H9 (cell line): ENCODE measurements at regions not wholly inside any gene's neighbourhood (a gene's known extent, or its start where the extent isn't known, plus 50 kb on each side); places are given as distances from the start of the nearest gene placed in this dataset.

Experiments used
- DNase-seq: peaks from one replicate; pipeline ENCODE4 v3.0.0-alpha.2; 2017
- H2AFZ ChIP-seq: one replicate; pipeline ENCODE4 v1.6.1; 2013; ENCODE audit warnings: mild to moderate bottlenecking, low read length, control low read depth, moderate library complexity
- H2AK5ac ChIP-seq: 2 replicates; pipeline ENCODE4 v1.6.1; 2013; ENCODE audit warnings: low read length, control low read depth, mixed read lengths; ENCODE audit not compliant: insufficient read length
- H2BK120ac ChIP-seq: one replicate; pipeline ENCODE4 v1.6.1; 2013; ENCODE audit warnings: low read depth, mild to moderate bottlenecking, low read length, control low read depth, inconsistent platforms; ENCODE audit not compliant: poor library complexity, severe bottlenecking
- H2BK12ac ChIP-seq: 2 replicates; pipeline ENCODE4 v1.6.1; 2013; ENCODE audit warnings: low read length, control low read depth, mixed read lengths, low read depth; ENCODE audit not compliant: insufficient read length
- H2BK15ac ChIP-seq: 2 replicates; pipeline ENCODE4 v1.6.1; 2013; ENCODE audit warnings: low read depth, low read length, control low read depth
- H2BK20ac ChIP-seq: one replicate; pipeline ENCODE4 v1.6.1; 2013; ENCODE audit warnings: low read depth, mild to moderate bottlenecking, low read length, control low read depth, inconsistent platforms; ENCODE audit not compliant: poor library complexity, severe bottlenecking
- H2BK5ac ChIP-seq: 2 replicates; pipeline ENCODE4 v1.6.1; 2013; ENCODE audit warnings: low read length, control low read depth, mixed read lengths; ENCODE audit not compliant: insufficient read length
- H3K14ac ChIP-seq: 2 replicates; pipeline ENCODE4 v1.6.1; 2013; ENCODE audit warnings: low read length, control low read depth; ENCODE audit not compliant: insufficient read depth
- H3K18ac ChIP-seq: 2 replicates; pipeline ENCODE4 v1.6.1; 2013; ENCODE audit warnings: low read depth, mild to moderate bottlenecking, mixed read lengths, low read length, control low read depth; ENCODE audit not compliant: insufficient read length
- H3K23ac ChIP-seq: 2 replicates; pipeline ENCODE4 v1.6.1; 2013; ENCODE audit warnings: low read length, control low read depth, mixed read lengths, low read depth; ENCODE audit not compliant: insufficient read length
- H3K23me2 ChIP-seq: 2 replicates; pipeline ENCODE4 v1.6.1; 2013; ENCODE audit warnings: low read depth, mild to moderate bottlenecking, mixed read lengths, low read length, control low read depth; ENCODE audit not compliant: insufficient read length, poor library complexity, severe bottlenecking
- H3K27ac ChIP-seq: 2 replicates; pipeline ENCODE4 v1.5.1; 2013; ENCODE audit warnings: low read length, control low read depth, mixed read lengths, low read depth; ENCODE audit not compliant: insufficient read length
- H3K27me3 ChIP-seq: 2 replicates; pipeline ENCODE4 v1.6.1; 2013; ENCODE audit warnings: low read length, control low read depth, inconsistent platforms; ENCODE audit not compliant: insufficient read depth
- H3K4ac ChIP-seq: 2 replicates; pipeline ENCODE4 v1.6.1; 2013; ENCODE audit warnings: low read depth, mild to moderate bottlenecking, control low read depth, inconsistent platforms, low read length, moderate library complexity
- H3K4me1 ChIP-seq: 2 replicates; pipeline ENCODE4 v1.6.1; 2013; ENCODE audit warnings: low read length, control low read depth, inconsistent platforms; ENCODE audit not compliant: insufficient read depth
- H3K4me2 ChIP-seq: 2 replicates; pipeline ENCODE4 v1.6.1; 2013; ENCODE audit warnings: low read length, control low read depth, mixed read lengths; ENCODE audit not compliant: insufficient read length, insufficient read depth
- H3K56ac ChIP-seq: 2 replicates; pipeline ENCODE4 v1.6.1; 2013; ENCODE audit warnings: low read depth, mild to moderate bottlenecking, mixed read lengths, low read length, control low read depth; ENCODE audit not compliant: insufficient read length
- H3K79me1 ChIP-seq: 2 replicates; pipeline ENCODE4 v1.6.1; 2013; ENCODE audit warnings: low read depth, mild to moderate bottlenecking, moderate library complexity, low read length, control low read depth, inconsistent platforms; ENCODE audit not compliant: insufficient read depth, poor library complexity, severe bottlenecking
- H3K79me2 ChIP-seq: 2 replicates; pipeline ENCODE4 v1.6.1; 2013; ENCODE audit warnings: low read length, control low read depth, inconsistent platforms; ENCODE audit not compliant: insufficient read depth
- H3K9ac ChIP-seq: 2 replicates; pipeline ENCODE4 v1.6.1; 2013; ENCODE audit warnings: low read length, control low read depth, mixed read lengths; ENCODE audit not compliant: insufficient read length; ENCODE audit errors: extremely low read depth
- H3K9me3 ChIP-seq: one replicate; pipeline ENCODE4 v1.6.1; 2013; ENCODE audit warnings: low read depth, low read length, inconsistent platforms; ENCODE audit not compliant: control insufficient read depth
- H3T11ph ChIP-seq: one replicate; pipeline ENCODE4 v1.6.1; 2013; ENCODE audit warnings: mild to moderate bottlenecking, low read length, control low read depth, inconsistent platforms
- H4K20me1 ChIP-seq: one replicate; pipeline ENCODE4 v1.6.1; 2013; ENCODE audit not compliant: control insufficient read depth, insufficient read length, insufficient read depth
- H4K5ac ChIP-seq: 2 replicates; pipeline ENCODE4 v1.6.1; 2013; ENCODE audit warnings: low read depth, mild to moderate bottlenecking, mixed read lengths, low read length, control low read depth; ENCODE audit not compliant: insufficient read length
- H4K8ac ChIP-seq: replicated peaks from 2 replicates; pipeline ENCODE4 v1.6.1; 2013; ENCODE audit warnings: low read length, control low read depth, mixed read lengths, low read depth; ENCODE audit not compliant: insufficient read length
- H4K91ac ChIP-seq: 2 replicates; pipeline ENCODE4 v1.6.1; 2013; ENCODE audit warnings: low read depth, mild to moderate bottlenecking, moderate library complexity, mixed read lengths, low read length, control low read depth; ENCODE audit not compliant: insufficient read length
- H3K27ac Mint-ChIP-seq, 3 experiments: 2 replicates in 2 of 3; 3 replicates in 1 of 3; pipeline ENCODE4 v1.8.0; 2020 to 2021; ENCODE audit warnings: mixed read lengths in 3 of 3, mild to moderate bottlenecking in 1 of 3, moderate library complexity in 1 of 3
- H3K27me3 Mint-ChIP-seq: 2 replicates; pipeline ENCODE4 v1.8.0; 2021; ENCODE audit warnings: low read depth, mild to moderate bottlenecking, moderate library complexity, mixed read lengths
- H3K36me3 Mint-ChIP-seq, 3 experiments: 2 replicates in 2 of 3; 3 replicates in 1 of 3; pipeline ENCODE4 v1.8.0; 2020 to 2021; ENCODE audit warnings: low read depth in 3 of 3, mixed read lengths in 3 of 3; ENCODE audit not compliant: insufficient read depth in 1 of 3
- H3K4me1 Mint-ChIP-seq, 2 experiments: 2 replicates each; pipeline ENCODE4 v1.8.0; 2020; ENCODE audit warnings: mixed read lengths in 2 of 2
- H3K4me3 Mint-ChIP-seq, 2 experiments: 2 replicates in 1 of 2; 3 replicates in 1 of 2; pipeline ENCODE4 v1.8.0; 2020 to 2021; ENCODE audit warnings: mild to moderate bottlenecking in 2 of 2, mixed read lengths in 2 of 2, moderate library complexity in 1 of 2
- H3K9me3 Mint-ChIP-seq, 2 experiments: 2 replicates in 1 of 2; 3 replicates in 1 of 2; pipeline ENCODE4 v1.8.0; 2020; ENCODE audit warnings: mild to moderate bottlenecking in 2 of 2, mixed read lengths in 2 of 2, moderate library complexity in 1 of 2
- WGBS: extraction: QIAGEN DNeasy Blood & Tissue Kit; methylation state at CpG from one replicate; pipeline ENCODE4 v1.1.7; 2013; ENCODE audit warnings: missing lambda C conversion rate, low lambda C conversion rate, mixed read lengths; ENCODE audit not compliant: insufficient read length; ENCODE audit errors: extremely low coverage; 5-methylcytosine and 5-hydroxymethylcytosine counted together
- TF ChIP-seq, protein P1 (sequence below): fragments of 200-600 bp; sonication (generic); conservative IDR thresholded peaks from 3 replicates; pipeline ENCODE4 v1.8.0; 2021; ENCODE audit warnings: antibody characterized with exemption, mild to moderate bottlenecking

DNA sequence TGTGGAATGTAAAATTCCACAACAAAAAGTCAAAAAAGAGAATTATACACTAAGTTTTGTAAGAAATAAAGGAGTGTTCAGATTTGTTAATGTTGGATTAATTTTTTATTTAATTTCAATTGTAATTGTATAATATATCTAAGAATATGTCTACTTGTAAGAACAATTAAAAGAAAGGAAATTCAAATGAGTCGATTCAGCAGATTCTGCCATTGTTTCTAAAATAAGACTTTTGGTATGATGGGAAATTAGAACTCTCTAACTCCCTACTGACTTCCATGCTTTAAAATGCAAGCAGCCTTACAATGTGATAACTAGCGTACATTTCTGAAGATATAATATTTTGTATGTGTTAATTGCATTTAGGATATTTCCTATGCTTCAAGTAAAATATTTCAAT, 395.9 kb upstream of the ZNF717 start:
- Mint-ChIP-seq H3K27ac (no peak overlapping the region), H3K9me3 (no peaks in the 10 kb centered on the region), H3K4me3 (no peak overlapping the region), H3K27me3 (no peaks in the 10 kb centered on the region), H3K36me3 (no peaks in the 10 kb centered on the region), H3K4me1 (no peaks in the 10 kb centered on the region)
- Histone ChIP-seq H3K4me1 (no peaks in the 10 kb centered on the region), H3K79me2 (no peaks in the 10 kb centered on the region), H2BK12ac (no peak overlapping the region), H4K8ac (no peak overlapping the region), H3K79me1 (no peaks in the 10 kb centered on the region), H2BK15ac (no peak overlapping the region), H3K27ac (no peak overlapping the region), H2BK20ac (no peak overlapping the region), H3K4ac (no peak overlapping the region), H4K20me1 (no peaks in the 10 kb centered on the region), H2BK120ac (no peak overlapping the region), H3T11ph (no peak overlapping the region), H3K18ac (no peak overlapping the region), H2AK5ac (no peak overlapping the region), H3K23ac (no peak overlapping the region), H3K9me3 (no peaks in the 10 kb centered on the region), H3K4me2 (no peak overlapping the region), H2BK5ac (no peak overlapping the region), H4K5ac (no peak overlapping the region), H3K23me2 (no peaks in the 10 kb centered on the region), H2AFZ (no peak overlapping the region), H4K91ac (no peak overlapping the region), H3K14ac (no peak overlapping the region), H3K9ac (no peak overlapping the region), H3K27me3 (no peaks in the 10 kb centered on the region), H3K56ac (no peak overlapping the region)
- no peak for DNase-seq
- TF ChIP-seq, protein P1, sequence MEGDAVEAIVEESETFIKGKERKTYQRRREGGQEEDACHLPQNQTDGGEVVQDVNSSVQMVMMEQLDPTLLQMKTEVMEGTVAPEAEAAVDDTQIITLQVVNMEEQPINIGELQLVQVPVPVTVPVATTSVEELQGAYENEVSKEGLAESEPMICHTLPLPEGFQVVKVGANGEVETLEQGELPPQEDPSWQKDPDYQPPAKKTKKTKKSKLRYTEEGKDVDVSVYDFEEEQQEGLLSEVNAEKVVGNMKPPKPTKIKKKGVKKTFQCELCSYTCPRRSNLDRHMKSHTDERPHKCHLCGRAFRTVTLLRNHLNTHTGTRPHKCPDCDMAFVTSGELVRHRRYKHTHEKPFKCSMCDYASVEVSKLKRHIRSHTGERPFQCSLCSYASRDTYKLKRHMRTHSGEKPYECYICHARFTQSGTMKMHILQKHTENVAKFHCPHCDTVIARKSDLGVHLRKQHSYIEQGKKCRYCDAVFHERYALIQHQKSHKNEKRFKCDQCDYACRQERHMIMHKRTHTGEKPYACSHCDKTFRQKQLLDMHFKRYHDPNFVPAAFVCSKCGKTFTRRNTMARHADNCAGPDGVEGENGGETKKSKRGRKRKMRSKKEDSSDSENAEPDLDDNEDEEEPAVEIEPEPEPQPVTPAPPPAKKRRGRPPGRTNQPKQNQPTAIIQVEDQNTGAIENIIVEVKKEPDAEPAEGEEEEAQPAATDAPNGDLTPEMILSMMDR, result no peak
- WGBS, result no CpG with 5 or more reads among the region's 2 CpGs
